NCI-H748 (cell line): ENCODE measurements at regions not wholly inside any gene's neighbourhood (a gene's known extent, or its start where the extent isn't known, plus 50 kb on each side); places are given as distances from the start of the nearest gene placed in this dataset.

ENCODE experiments used
- DNase-seq: peaks from one replicate; lab custom pipeline; 2025; ENCODE audit not compliant: unreplicated experiment; lab: John Stamatoyannopoulos, UW

DNA sequence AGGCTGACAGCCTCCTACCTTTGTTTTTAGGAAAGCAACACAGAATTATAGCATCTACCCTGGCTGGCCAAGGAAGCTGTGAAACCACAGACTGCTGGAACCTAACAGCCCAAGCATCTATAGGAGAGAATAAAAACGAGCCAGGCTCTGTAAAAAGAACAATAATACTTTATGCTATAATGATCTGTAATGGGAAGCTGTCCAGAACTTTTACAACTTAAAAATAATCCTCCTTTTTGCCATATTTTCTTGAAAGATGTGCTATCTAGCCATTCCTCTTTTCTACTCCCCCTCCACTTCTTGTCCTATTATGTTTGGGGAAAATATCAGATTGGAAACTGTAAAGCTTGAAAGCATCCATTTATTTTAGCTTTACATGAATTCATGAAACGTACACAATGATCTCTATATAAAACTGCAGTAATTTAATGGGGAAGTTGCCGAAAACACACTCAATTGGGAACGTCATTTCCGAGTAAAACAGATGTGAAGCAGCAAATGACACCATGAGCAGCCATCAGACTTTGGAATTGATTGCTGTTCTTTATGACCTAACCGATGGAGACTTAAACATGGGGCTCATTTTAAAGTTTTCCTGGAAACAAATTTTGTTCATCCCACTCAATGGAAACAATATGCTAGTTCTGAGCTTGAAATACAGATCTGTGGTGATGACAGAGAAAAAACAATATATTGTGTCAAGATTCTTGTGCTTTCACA, 450.3 kb upstream of the CLINT1 start:
- no peak for DNase-seq

- no peak for DNase-seq
Measured at GRCh38 chr5:158308429-158309025, 449.6 kb upstream of the CLINT1 start.

- no peak for DNase-seq
Measured at GRCh38 chr5:158305861-158306260, 446.9 kb upstream of the CLINT1 start.

DNA sequence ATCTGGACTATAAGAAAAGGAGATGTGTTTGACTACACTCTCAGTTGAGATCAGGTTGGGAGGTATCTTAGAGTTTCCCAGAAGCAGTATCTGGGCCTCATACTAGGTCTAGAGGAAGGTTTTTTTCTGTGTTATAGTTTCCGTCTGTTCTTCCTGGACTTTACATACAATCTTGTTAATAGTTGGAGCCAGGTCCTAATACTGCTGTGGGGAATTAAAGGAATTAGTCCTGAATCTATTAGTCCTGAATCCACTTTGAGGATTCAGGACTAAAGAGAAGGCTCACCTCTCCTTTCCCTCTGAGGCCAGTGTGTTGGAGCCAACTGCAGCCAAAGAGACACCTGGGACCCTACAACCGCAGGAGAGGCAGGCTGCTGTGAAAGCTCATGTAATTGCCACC, 445.7 kb upstream of the CLINT1 start:
- no peak for DNase-seq

GRCh38 chr5:158303883-158304282, 444.9 kb upstream of the CLINT1 start:
- no peak for DNase-seq

DNA sequence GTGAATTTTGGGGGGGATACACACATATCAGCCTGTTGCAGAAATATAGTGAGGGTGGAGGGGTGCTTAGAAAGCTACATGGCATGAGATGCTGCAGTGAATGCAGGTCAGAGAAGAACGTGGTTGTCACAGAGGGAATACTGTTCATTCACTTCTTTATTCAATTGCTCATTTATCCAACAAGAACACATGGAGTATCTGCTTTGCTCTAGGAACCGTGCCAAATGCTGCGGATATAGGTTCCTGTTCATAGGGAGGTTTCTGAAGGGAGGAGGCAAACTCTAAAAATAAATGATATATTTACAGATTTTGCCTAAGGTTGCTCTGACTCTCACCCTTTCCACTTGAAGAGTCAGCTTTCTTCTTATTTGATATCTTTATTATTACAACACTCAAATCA, 444.3 kb upstream of the CLINT1 start:
- DNase-seq: no peak

GRCh38 chr5:158302029-158302428, 443.1 kb upstream of the CLINT1 start:
- DNase-seq: no peak

DNA sequence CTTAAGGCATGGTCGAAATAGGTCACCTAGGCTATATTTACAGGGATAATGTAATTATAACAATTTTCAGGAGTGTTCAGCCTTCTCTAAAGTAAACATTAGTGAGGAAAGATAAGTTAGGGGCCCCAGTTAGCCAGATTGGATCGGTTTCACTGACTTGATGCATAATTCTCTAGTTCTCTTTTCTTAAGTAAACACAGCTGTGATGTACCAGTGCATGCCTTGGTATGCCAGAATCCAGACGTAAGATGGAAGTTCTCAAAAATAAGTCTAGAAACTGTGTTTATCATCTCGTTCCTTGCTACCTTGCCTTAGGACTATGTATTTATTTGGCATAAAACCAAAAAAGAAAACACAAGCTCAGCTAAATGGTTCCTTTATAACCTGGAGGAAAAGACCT, 442.2 kb upstream of the CLINT1 start:
- no peak for DNase-seq

DNA sequence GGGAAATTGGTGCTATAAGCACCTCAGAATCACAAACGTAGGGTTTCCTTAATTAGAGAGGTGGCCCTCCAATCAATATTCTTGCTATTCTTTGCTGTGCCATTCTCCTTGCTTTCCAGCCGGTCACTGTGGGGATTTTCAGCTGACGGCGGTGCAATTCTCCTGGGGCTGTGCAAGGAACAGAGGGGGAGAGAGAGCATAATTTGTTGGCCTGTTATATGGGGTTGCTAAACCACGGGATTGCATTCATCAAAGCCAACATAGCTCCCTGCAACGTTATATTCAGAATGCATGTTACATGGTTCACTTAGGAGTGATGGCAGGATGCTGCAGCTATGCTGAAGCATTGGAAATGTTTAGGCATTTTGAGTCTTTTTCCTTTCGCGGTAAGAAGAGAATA, 441.3 kb upstream of the CLINT1 start:
- no peak for DNase-seq

- no peak for DNase-seq
Measured at GRCh38 chr5:158297002-158297527, 438.1 kb upstream of the CLINT1 start.

GRCh38 chr5:158294701-158295100, 435.8 kb upstream of the CLINT1 start:
- DNase-seq: no peak

- DNase-seq: no peak
Measured at GRCh38 chr5:158292981-158293380, 434.0 kb upstream of the CLINT1 start.

DNA sequence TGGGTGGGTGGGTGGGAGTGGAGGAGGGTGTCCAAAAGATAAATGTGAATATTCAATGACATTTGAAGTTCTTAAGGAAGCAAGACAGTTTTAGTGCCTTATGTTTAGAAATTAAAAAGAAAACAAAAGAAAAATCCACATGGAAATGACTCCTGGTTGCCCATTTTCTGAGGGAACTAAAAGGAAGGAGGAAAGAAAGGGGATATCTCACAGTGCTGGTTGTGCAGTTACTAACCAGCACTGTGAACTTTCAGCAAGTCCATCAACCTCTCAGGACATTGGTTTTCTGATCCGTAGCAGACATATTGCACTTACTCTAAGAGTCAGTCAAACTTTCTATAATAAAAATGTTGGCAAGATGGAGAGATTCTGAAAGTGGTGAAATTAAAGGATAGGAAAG, 431.0 kb upstream of the CLINT1 start:
- no peak for DNase-seq

- DNase-seq: no peak
Measured at GRCh38 chr5:158288272-158288657, 429.3 kb upstream of the CLINT1 start.

- DNase-seq: peak; percentile 13
Measured at GRCh38 chr5:158287643-158288271, 428.8 kb upstream of the CLINT1 start.

DNA sequence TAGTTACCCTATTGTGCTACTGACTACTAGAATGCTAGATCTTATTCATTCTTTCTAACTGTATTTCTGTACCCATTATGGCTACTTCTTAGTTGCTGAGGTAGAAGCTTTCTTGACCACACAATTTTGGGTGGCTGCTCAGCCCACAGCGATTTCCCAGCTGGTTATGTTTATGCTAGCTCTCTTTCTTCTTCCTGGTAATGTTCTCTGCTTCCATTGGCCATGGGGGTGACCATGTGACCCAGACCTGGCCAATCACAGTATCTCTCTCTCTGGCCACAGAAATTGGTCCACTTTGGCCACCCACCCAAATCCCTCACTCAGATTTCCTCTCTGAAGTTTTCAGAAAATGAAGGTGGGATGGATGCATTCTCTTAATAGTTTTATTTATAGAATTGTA, 427.9 kb upstream of the CLINT1 start:
- DNase-seq: no peak

- no peak for DNase-seq
Measured at GRCh38 chr5:158285698-158286097, 426.8 kb upstream of the CLINT1 start.

DNA sequence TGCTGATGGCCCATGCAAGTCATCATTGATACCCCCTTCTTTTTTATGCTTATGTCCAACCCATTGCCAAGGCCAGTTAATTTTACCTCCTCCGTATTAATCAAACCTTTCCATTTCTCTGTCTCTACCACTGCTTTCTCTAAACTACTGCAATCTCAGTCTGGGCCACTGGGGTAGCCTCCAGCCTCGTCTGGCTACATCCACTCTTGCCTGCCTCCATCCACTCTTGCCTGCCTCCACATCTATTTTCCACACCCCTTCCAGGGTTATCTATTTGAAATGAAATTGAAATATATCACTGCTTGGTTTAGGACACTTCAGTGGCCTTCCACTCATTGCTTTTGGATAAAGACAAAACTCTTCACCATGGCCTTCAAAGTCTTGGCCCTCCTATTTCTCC, 425.3 kb upstream of the CLINT1 start:
- DNase-seq: no peak

- no peak for DNase-seq
Measured at GRCh38 chr5:158283397-158283796, 424.5 kb upstream of the CLINT1 start.

- DNase-seq: no peak
Measured at GRCh38 chr5:158278216-158278925, 419.4 kb upstream of the CLINT1 start.

DNA sequence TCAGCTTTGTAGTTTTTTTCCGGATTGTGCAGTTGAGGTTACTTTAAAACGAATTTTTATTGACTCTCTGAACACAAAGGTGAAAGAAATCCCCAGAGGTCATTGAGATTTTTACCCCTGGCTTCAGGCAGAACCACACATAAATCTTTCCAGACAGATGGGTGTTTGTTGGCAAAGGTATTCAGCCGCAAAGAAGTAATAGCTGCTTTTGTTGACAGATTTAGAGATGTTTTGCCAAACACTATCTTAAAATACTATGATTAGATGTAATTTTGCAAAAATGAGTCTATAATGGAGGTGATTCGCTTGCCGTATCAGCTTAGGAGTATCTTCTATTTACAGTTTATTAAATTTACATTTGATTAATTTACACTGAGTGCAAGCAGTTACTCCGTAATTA, 418.3 kb upstream of the CLINT1 start:
- DNase-seq: no peak

- DNase-seq: no peak
Measured at GRCh38 chr5:158276692-158277091, 417.7 kb upstream of the CLINT1 start.
